ENCODE measurements at regions not wholly inside any gene's neighbourhood (a gene's known extent, or its start where the extent isn't known, plus 50 kb on each side); places are given as distances from the start of the nearest gene placed in this dataset.
"Not testable (repeated sequence)": the region's sequence is repeated elsewhere in the genome, so short reads cannot be mapped to it uniquely, and the experiment has no call there.

GRCh38 chr6:137718903-137719302 is 148.2 kb upstream of the TNFAIP3 start:
- TF ChIP-seq CTCF, POLR2A (IDR thresholded peaks at IDR 0.05): not testable (repeated sequence)

Data from vagina (tissue), 2 donors.